ENCODE measurements at regions not wholly inside any gene's neighbourhood (a gene's known extent, or its start where the extent isn't known, plus 50 kb on each side); places are given as distances from the start of the nearest gene placed in this dataset.

GRCh38 chr18:78221496-78221895, 758.1 kb upstream of the SALL3 start:
- no peak for TF ChIP-seq POLR2A (IDR thresholded peaks at IDR 0.05; ENCODE audit: low read length)
- no peak for TF ChIP-seq GATA1 (IDR thresholded peaks at IDR 0.05; ENCODE audit: low read depth, low read length)

Measured in erythroblast (primary cell).